CD4-positive, alpha-beta T cell treated with Interleukin-15 for 1 hour (primary cell): ENCODE measurements at regions not wholly inside any gene's neighbourhood (a gene's known extent, or its start where the extent isn't known, plus 50 kb on each side); places are given as distances from the start of the nearest gene placed in this dataset.
"Not testable (repeated sequence)": the region's sequence is repeated elsewhere in the genome, so short reads cannot be mapped to it uniquely, and the experiment has no call there.

Experiments used
- DNase-seq: peaks from one replicate; pipeline ENCODE4 v3.0.0-alpha.2; 2020

DNA sequence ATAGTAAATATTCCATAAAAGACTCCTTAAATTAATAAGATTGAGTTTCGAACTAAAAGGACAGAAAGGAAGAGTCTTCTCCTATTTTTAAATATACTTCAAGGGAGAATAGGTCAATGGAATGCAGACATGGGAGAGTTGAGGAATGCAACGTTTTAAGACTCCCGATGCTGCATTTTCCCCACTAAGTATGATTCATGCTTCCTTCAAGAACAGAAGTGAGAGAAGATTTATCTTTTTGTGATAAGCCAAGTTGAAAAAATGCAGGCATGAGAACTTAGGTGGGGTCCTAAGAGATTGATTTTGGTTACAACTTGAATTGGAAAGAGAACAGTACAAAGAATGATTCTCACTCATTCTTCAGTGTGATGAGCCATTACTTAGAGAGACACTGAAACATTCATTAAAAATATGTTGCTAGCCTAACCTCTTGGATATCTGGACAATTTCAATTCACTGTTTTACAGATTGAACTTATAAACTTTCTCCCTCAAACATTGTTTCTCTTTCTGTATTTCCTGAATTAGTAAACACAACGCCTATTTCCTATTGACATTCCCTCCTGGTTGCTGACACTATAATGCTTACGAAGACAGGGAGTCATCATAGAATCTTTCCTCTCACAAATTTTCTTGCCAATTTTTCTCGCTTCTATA is 1666.1 kb upstream of the WWC1 start:
- no peak for DNase-seq

DNA sequence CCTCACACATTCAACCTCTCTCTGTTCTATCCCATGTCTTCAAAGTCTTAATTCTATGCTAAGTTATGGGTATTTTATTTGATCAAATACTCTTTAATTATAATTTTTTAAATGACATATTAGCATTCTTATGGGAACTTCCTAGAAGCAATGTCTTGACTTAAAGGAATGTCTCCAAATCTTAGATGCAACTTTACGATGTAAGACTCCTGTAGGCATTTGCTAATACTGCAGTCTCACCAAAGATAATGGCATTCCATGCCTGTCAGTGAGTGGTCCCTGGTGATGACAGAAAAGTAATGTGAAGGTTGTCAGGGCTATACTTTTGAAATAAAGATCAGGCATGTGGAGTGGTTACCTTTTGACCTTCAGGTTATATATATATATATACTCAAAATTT is 1654.2 kb upstream of the WWC1 start:
- DNase-seq, result no peak

DNA sequence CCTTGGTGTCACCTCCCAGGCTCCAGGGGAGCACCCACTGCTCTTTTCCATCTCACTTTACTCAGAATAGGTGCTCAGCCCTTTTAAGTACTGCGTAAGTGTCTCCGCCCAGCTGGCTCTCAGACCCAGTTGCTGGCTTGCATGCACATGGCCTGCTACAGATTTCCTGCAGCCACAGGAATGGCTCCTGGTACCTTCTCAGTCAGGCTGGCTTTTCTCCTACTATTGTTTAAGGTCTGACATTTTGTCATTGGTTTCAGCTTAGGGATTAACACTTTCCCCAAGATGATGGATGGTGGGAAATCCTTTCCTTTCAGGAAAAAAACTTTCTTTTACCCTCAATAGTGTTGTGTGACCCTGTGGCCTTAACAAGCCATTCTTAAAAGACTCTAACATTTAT is 1652.3 kb upstream of the WWC1 start:
- no peak for DNase-seq

DNA sequence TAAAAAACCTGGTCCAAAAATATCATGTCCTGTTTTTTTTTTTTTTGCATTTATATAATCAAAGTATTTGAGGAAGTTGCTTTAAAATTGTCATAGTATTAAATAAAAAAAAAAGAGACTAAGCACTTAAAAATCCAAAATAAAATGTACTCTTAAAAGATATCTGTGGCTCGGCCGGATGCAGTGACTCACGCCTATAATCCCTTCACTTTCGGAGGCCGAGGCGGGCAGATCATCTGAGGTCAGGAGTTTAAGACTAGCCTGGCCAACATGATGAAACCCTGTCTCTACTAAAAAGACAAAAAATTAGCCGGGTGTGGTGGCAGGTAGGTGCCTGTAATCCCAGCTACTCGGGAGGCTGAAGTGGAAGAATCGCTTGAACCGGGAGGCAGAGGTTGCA is 1651.3 kb upstream of the WWC1 start:
- not testable (repeated sequence) for DNase-seq

DNA sequence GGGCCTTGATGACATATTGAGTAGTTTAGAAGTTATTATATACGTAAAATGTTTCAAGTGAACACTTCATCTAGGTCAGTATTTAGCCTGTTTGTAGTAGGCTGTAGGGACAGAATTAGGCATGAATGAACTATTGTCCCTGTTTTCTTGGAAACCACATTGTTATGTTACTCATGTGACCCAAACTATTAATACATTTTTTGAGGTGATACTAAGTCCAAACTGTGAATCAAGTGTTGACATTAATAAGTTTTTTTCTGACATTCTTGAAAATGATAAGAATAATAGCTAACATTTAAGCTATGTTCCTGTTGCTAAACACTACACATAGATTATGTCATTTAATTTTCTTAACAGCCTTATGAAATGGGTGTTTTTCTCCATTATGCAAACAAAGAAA is 1642.7 kb upstream of the WWC1 start:
- no peak for DNase-seq

DNA sequence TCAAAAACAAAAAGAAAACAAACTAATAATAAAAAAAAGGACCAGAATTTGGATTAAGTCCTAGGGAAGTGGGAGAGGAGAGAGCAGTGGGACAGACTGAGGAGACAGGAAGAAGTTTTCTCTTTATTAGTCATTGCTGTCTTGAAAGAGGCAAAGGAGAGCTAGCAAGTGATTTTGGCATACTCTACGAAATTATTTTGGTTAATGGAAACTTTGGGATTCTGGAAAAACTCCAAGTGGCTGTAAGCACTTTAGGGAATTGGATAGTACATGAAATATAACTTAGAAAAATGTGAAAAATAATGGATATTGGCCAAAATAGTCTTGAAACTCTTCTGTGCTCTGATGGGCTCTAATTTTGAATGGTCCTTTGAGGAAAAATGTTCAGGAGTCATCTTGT is 1641.8 kb upstream of the WWC1 start:
- no peak for DNase-seq

DNA sequence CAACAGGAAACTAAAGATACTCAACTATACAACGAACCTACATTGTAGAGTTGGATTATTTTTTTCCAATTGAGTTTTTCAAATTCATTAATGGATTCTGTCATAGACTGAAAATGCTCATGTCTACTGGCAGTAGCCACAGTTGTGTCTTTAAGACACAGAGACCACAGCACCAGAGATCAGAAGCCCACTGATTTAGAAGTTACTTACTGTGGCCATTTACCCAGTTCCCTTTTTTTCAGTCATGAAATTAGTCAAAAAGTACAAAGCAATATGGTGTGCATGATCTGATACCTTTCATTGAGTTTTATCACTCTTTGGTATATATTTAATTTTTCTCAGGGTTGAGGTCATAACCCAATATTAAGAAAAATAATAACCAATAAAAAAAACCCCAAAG is 1640.2 kb upstream of the WWC1 start:
- DNase-seq, result no peak

DNA sequence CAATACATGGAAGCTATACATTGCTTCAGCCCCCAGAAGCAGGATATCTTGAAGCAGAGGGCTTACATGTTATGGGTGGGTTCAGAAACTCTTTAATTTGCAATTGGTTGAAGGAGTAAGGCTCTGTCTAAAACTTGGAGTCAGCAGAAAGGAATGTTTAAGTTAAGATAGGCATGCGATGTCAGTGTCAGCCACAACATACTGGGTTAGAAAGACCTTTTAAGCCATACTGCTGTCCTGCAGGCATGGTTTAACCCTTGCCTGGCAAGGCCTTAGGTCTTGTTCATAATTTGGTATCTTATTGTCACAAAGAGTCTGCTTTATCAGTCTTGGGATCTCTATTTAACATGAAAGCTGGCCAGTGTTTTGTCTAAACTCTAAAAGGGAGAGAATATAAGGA is 1619.6 kb upstream of the WWC1 start:
- no peak for DNase-seq

DNA sequence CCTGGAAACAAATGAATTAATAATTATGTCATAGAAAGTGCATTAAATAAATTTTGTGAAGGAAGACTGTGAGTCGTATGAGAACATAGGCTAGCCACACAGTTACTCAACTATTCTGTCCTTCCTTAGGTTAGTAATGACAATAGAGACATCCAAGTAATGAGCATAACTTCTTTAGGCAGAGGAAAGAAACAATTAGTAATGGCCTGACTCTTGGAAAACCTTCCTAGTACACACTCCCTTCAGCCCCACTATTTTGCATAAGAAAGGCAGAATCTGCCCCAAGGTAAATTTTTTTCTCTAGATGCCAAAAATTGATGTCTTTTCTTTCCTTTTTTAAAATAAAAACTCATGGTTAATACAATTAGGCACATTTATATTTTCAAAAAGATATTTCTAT is 1619.0 kb upstream of the WWC1 start:
- no peak for DNase-seq

DNA sequence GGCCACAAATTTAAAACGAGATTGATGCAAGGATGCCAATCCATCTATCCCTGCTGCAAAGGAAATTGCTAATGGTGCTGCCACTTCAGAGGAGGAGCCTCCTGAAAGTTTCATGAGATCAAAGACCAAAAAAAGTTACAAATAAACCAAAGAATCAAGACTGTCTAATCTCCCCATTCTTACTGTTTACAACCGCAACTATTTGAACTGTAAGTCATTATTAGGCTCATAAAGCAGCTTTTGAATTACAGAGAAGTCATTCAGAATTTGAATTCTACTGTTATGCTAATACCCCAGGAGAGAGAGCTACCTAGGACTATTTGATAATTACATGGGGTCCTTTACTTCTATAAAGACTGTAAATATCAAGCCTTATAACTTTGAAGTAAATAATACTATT is 1613.6 kb upstream of the WWC1 start:
- no peak for DNase-seq

DNA sequence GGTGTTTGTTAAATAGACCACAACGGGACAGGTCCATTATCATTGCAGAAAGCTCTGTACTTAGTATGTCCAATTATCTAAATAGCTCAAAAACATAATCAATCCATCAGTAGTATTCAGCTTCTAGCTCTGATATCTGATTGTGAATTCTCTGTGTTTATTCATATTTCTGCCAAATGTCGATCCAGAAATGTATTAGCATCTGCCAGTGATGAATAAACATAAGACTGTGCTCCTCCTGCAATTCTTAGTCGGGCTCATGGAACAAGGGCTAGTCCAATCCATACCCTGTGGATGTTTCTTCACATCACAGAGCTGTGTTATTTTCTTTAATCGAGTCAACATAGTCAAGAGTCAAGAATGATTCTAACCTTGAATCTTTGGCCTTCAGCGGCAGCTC is 1612.1 kb upstream of the WWC1 start:
- DNase-seq, result no peak

DNA sequence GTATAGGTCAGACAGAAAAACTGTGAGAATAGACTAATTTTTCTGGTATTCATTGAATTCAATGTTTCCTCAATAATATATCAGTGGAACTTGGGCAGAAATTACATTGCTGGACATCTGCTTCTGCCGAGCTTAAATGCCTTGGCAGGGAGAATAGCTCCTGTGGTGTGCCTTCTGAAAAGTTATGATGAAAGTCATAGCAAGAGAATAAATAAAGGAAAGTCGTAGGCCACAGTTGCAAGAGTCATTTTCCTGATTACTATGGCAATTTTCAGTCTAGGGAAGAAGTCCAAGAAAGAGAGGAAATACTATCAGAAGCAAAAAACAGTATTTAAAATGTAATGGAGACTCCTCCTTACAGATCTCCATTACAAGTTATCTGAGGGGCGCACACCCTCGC is 1596.1 kb upstream of the WWC1 start:
- DNase-seq, result no peak

DNA sequence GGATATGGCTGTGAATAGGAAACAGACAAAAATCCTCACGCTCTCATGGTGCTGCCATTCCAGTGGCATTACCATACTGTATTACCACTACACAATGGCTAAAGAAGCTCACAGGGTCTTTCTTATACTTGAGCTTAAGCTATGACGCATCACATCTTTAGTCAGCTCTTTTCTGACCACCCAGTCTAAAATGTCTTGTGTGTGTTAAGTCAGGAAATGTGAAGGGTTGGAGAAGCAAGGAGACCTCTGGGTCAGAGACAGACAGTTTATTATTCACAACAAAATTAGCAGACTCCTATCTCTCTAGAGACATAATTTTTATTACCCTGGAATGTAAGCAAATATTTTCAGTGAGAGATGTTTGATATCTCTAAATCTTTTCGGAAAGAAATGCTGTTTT is 1583.2 kb upstream of the WWC1 start:
- DNase-seq, result no peak

DNA sequence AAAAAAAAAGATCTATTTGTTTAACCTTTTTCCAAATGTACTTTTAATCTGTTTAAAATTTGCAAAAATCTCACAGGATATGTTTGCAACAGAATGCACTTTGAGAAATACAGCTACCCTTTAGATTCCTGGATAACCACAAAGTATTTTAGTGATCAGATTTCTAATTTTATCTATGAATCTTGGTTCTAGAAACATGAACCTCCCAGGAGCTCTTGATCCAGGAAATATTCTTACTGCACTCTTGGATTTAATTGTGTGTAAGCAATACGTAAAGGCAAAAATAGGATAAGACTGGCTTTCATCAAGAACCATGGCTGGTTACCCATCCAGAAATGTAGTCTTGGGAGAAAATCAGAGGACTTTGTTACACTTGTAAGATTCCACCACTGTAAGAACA is 1581.8 kb upstream of the WWC1 start:
- no peak for DNase-seq

DNA sequence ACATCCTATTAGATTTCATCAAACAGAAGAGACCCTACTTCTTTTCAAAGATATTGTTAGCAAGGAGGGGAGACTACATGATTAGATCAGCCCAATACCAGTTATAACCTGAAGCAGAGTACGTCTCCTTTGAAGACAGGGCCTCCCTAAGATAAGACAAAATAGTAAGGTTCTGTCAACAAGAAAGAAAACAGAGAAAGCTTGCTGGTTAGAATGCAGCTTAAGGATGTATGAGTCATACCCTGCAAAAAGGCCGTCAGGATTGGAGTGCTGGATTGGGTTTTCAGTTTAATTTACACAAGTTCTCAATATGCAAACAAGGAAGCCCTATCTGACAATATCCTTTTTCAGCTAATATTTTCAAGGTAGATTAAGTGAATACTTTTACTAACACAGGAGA is 1581.2 kb upstream of the WWC1 start:
- DNase-seq, result no peak

DNA sequence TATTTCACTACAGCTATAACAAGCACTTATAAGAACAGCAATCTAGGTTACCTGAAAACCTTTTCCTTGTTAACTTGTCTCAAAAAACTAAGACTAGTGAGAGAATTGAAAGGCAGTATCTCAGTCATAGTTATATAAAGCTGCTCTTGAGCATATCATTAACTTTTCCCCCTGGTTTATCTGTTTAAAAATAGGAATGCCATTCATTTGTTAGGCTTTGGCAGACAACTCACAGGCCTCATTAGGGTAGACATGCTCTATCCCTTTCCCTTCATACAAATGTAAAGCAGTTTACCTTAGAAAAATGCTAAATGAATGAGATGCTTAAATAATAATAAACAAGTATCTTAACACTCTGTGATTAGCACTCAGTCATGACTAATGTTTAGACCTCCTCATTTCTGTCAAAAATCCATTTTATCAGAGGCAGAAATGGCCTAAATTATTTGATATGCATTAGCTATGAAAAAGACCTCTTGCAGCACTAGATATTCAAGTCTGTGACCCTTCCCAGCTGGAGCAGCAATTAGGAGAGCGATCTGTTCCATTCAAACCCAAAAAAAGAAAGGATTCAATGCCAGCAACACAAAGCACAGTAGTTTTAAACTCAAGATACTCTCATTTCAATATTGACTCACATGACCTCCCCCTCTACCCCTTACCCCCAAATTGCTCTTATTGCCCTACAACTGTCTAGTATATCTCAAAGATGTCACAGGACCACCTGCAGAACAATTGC is 1578.8 kb upstream of the WWC1 start:
- DNase-seq, result no peak

DNA sequence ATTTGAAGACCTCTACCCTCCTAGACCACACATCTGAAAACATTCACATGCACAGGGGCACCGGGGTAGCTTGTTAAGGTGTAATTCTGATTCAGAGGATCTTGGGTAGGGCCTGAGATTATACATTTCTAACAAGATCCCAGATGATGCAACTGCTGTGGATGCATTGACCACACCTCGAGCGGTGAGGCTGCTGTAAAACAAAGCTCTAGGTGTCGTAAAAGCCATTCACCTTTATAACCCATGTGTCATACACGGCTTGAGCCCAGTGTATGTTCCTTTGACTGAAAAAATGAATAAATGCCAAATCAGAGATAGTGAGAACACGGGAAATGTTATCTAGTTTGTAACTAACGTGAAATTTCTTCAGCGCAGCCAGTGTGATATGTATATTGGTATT is 1578.2 kb upstream of the WWC1 start:
- no peak for DNase-seq

DNA sequence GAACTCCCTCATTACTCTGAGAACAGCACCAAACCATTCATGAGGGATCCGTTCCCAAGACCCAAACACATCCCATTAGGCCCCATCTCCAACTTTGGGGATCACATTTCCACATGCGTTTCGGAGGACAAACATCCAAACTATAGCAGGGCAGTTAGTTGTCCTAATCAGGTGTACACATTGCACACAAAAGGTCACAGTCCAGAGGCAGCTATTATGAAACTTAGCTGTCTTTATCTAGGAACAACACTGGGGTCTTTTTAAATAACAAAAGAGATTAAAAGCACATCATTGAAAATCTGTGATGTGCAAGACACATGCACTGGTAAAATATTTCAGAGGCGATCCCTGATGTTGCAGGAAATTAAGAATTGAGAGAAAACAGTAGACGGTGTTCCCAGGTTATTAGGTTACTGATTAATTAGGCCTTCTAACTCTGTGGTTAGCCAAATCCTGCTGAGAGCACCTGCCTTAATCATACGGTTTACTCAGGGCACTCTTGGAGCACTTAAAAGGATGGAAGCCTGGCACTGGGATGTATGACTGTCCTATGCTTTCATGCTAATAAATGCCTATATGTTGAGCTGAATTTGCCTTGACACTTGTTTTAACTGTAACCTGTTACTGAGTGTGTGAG is 1574.5 kb upstream of the WWC1 start:
- DNase-seq, result no peak

DNA sequence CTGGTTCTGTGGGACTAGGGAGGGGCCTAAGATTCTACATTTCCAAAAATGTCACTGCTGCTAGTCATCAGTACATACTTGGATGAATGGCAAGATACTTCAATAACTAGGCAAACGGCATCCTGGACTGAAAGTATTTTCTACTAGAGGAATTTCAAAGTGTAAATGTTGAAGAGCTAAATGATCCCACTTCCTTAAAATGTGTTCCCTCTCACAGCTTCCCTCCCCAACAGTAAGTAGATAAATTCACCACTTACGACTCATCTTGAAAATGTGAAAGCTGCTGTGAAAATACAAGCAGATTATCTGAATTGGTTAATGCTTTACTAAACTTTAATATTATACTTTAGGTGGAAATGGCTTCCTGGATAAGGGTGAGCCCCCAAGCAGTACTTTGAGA is 1571.5 kb upstream of the WWC1 start:
- no peak for DNase-seq

DNA sequence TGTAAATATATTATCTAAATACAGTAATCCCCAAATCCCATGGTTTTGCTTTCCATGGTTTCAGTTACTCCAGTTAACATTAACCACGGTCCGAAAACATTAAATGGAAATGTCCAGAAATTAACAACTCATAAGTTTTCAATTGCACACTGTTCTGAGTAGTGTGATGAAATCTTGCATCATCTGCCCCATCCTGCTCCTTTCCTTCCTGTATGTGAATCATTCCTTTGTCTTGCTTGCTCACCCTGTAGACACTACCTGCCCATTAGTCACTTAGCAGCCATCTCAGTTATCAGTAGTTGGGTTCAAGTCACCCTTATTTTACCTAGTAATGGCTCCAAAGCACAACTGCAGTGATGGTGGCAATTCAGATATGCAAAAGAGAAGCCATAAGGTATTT is 1568.5 kb upstream of the WWC1 start:
- DNase-seq, result no peak

DNA sequence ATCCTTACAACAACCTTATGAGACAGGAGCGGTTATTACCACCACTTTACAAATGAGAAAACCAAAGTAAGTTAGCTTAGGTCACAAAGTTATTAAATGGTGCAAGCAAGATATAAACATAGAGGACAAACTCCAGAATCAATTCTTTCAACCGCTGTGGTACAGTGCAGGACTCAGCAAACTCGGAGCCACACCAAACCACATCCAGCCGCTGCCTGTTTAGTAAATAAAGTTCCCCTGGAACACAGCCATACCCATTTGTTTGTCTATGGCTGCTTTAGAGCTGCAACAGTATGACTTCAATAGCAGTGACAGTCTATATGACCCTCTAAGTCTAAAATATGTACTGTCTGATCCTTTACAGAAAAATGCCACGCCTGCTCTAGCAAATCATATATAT is 1567.2 kb upstream of the WWC1 start:
- no peak for DNase-seq

DNA sequence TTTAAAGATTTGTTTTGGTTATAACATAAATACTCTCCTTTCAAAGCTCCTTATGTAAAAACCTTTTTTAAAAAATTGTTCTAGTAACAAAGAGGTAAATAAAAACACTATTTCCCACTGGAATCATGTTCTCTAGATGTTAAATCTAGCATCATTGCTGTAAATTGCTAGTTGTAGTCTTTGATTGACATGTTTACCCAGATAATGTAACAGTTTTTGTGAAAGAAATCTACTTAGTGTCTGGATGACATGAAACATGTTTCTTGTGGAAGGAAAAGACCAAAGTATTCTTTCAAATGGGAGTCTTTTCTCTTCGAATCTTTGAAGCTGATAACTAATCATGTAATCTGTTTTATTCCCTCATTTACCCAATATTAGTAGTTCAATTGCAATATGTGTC is 1565.9 kb upstream of the WWC1 start:
- DNase-seq, result no peak

DNA sequence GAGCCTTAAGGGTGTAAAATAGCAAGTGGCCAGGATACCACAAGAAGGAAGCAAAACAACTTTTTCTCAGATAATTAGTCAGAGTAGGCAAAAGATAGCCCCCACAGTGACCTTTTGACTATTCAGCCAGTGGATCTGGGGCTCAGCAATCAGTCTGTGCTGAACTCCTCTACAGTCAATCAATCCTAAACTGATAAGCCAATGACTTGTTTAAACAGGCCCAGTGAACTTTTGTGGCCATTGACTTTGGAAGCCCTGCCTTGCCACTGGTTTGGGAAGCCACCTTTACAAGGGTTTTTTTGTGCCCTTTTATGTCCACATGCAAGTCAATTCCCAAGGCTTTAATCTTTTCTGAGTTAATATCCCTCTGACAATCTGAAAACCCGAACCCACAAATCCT is 1565.0 kb upstream of the WWC1 start:
- DNase-seq, result no peak

DNA sequence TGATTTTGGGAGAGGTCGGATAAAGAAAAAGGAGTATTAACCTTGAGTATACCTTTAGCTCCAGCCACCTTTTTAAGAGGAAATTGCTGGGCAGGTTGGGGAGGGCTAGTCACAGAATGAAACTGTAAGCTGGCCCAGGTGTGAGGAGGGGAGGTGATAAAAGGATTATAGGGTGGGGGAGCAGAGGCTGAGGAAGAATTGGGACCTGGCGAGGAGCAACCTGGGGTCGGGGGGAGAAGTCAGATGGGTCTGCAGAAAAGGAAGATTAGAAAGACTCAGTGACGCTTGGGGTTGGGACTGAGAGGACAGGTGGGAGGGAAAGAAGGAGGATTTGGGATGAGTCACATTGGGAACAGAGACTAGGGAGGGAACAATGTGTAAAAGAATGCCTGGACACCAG is 1548.5 kb upstream of the WWC1 start:
- not testable (repeated sequence) for DNase-seq

DNA sequence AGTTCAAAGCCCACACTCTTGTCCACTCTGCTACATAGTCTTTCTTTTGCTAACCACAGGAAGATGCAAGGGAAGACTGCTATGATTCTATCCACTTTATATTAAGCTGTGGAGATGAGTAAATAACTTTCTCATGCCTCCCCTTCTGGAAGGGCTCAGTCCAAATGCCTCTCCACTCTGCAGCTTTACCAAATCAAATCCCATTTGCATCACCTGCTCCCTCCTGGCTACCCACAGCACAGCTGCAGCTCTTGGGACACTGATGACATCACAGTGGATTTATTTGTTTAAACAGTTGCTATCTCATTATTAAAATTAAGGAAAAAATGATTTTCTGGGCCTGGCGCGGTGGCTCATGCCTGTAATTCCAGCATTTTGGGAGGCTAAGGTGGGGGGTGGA is 1544.9 kb upstream of the WWC1 start:
- no peak for DNase-seq
